Motor neuron (in vitro differentiated cells): ENCODE measurements at regions not wholly inside any gene's neighbourhood (a gene's known extent, or its start where the extent isn't known, plus 50 kb on each side); places are given as distances from the start of the nearest gene placed in this dataset.
A peak's percentile ranks its signal among the peaks of the same experiment; 100 is the strongest.

ENCODE experiments used
- ATAC-seq, 8 experiments: fragments of 200-7000 bp; cut with Tn5 transposase; replicated peaks in 6 of 8; 2 replicates each; pipeline ENCODE4 v1.8.0; 2021; ENCODE audit warnings: mild to moderate bottlenecking in 8 of 8, moderate library complexity in 8 of 8
- H3K27ac ChIP-seq, 2 donors: fragments of 250-450 bp; sonication (Bioruptor Pico); 2 replicates each; pipeline ENCODE4 v1.9.0; 2021; ENCODE audit warnings: antibody characterized with exemption in 2 of 2, mild to moderate bottlenecking in 2 of 2, moderate library complexity in 1 of 2
- H3K4me1 ChIP-seq, 2 donors: fragments of 250-450 bp; sonication (Bioruptor Pico); replicated peaks in 1 of 2; 2 replicates each; pipeline ENCODE4 v1.6.1; 2021; ENCODE audit warnings: antibody characterized with exemption in 2 of 2, mild to moderate bottlenecking in 2 of 2, moderate library complexity in 1 of 2
- H3K4me3 ChIP-seq, 5 donors: fragments of 250-450 bp; sonication (Bioruptor Pico); 2 replicates each; pipeline ENCODE4 v1.9.0; 2021; ENCODE audit warnings: antibody characterized with exemption in 5 of 5, mild to moderate bottlenecking in 5 of 5, moderate library complexity in 4 of 5
- WGBS, 10 experiments: fragments of 450-650 bp; shearing (Covaris generic); methylation state at CpG; one replicate each; pipeline ENCODE4 v1.0.0; 2022; 5-methylcytosine and 5-hydroxymethylcytosine counted together
- in situ Hi-C, 9 experiments: fragments of 400-800 bp; cut with MboI; loops; one replicate each; pipeline ENCODE4 v1.15.0; 2021; ENCODE audit warnings: low sequenced_read_pairs in 9 of 9, low pct_unique_long_range_greater_than_20kb in 2 of 9; ENCODE audit not compliant: unreplicated experiment in 9 of 9

DNA sequence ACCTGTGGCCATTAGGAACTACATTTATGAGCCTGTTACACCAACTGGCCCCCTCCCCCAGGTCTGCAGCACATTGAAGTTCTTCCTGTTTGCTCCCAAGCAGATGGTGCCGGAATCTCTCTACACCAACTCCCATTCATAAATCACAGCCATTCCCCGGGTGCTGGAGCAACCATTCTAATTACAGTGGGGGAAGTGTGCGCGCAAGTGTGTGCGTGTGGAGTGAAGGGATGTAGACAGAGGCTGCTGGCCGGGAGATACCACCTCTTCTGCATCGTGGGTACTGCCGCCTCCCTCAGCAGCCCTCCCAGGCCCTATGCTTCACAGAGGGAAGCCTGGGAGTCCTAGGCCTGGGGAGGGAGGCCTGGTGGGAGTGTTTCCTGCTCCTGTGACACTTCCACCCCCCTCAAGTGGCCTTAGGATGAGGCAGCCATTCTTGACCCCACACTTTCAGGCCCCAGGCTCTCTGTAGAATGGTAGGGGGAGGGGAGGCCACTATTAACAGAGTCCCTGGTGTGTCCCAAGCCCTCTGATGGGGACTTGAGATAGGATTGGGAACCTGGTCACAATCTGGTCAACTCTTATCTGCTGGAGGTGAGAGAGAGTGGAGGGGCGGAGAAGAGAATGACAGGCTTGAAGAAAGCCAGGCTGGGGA lies 69.1 kb downstream of the MAGEF1 start:
- H3K27ac ChIP-seq = peak overlapping the region; percentile 71 to 78
- 39 to 44% methylated on average over 5 to 6 of the region's 9 CpGs; no CpG with 5 or more reads in 8 of the 10 experiments for WGBS, 10 experiments
- in situ Hi-C loops = no loop called here

DNA sequence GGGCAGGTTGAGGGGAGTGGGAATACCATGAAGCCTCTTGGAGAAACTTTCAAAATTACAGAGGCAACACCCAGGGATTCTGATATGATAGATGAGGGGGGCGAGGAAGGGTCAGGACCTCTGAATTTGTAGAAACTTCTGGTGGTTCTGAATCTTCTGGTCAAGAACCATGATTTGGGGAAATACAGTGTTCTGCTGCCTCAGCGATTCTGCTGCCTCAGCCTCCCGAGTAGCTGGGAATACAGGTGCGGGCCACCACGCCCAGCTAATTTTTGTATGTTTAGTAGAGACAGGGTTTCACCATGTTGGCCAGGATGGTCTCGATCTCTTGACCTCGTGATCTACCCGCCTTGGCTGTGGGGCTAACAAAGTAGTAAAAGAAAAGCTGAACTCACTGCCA lies 70.4 kb downstream of the MAGEF1 start:
- H3K27ac ChIP-seq = no peak overlapping the region
- no peak overlapping the region for H3K4me3 ChIP-seq
- 56 to 100% (median 84%) methylated on average over 1 to 8 of the region's 8 CpGs; no CpG with 5 or more reads in 2 of the 10 experiments for WGBS, 10 experiments
- in situ Hi-C loops = no loop called here
- peaks cover 51 to 57% of the 10 kb centered on the region in 2 donors for H3K4me1 ChIP-seq
- no peak for ATAC-seq

More for the DNA sequence above, 69.1 kb downstream of the MAGEF1 start:
- peaks cover 55 to 58% of the 10 kb centered on the region in 2 donors for H3K4me1 ChIP-seq
- peak in 5 of 8 experiments; percentile 70 to 93 (median 76) for ATAC-seq
- no peak overlapping the region for H3K4me3 ChIP-seq

DNA sequence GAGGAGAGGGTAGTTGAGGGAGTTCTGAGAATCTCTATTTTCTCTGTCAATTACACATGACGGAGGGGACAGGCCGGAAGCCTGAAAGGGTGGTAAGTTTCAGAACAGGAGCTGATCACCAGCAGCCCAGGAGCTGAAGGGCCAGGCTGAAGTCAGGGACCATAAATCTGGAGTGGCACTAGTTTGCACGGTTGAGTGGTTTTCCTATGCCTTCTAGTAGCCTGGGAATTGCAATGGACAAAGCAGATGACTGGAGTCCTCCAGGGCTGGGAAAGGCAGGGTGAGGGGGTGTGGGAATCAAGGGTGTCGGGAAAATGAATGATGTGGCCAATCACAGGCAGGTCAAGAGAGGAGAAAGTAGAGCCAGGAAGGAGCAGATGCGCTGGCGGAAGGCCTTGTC lies 72.5 kb downstream of the MAGEF1 start:
- peak in 5 of 8 experiments; percentile 25 to 79 (median 72) for ATAC-seq
- in situ Hi-C loops = no loop called here
- Histone ChIP-seq H3K4me1 (peaks cover 61 to 66% of the 10 kb centered on the region in 2 donors), H3K4me3 (no peak overlapping the region), H3K27ac (peak overlapping the region in 1 of 2 donors; percentile 70)
- 20 to 92% (median 80%) methylated on average over 1 to 5 of the region's 6 CpGs; no CpG with 5 or more reads in 1 of the 10 experiments for WGBS, 10 experiments

- in situ Hi-C loops = no loop called here
- WGBS, 10 experiments = 83 to 100% (median 98%) methylated on average over 1 to 2 of the region's 2 CpGs
- Histone ChIP-seq H3K4me1 (peaks cover 59 to 70% of the 10 kb centered on the region in 2 donors), H3K27ac (no peak overlapping the region), H3K4me3 (no peak overlapping the region)
- no peak for ATAC-seq
Measured at GRCh38 chr3:184637705-184638104, 74.2 kb downstream of the MAGEF1 start.

GRCh38 chr3:184636741-184637316 lies 75.0 kb downstream of the MAGEF1 start:
- in situ Hi-C loops = no loop called here
- 0 to 100% (median 83%) methylated on average over 1 to 3 of the region's 3 CpGs; no CpG with 5 or more reads in 4 of the 10 experiments for WGBS, 10 experiments
- Histone ChIP-seq H3K4me3 (no peak overlapping the region), H3K27ac (no peak overlapping the region), H3K4me1 (peaks cover 54 to 64% of the 10 kb centered on the region in 2 donors)
- peak in 6 of 8 experiments; percentile 9 to 73 (median 28) for ATAC-seq

DNA sequence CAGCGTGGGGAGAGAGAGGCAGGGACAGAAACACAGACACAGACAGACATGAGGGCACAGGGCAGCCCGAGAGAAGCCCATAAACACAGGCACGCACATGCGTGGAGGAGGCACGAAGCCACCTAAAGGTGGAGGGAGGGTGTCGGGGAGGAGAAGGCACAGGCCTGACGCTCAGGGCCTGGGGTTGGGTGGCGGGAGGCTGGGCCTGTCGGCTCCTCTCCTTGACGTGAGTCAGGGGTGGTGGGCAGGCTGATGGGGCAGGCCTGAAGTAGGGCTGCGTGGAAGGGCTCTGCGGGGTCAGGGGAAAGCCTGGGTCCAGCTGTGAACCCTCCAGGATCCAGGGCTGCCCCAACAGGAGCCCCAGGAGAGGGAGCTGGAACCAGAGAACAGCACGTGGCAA lies 74.2 kb downstream of the EPHB3 start:
- ATAC-seq = no peak
- Histone ChIP-seq H3K4me1 (peaks cover 54 to 61% of the 10 kb centered on the region in 2 donors), H3K27ac (no peak overlapping the region), H3K4me3 (no peak overlapping the region)
- in situ Hi-C loops = no loop called here
- WGBS, 10 experiments = 37 to 100% (median 73%) methylated on average over 1 to 4 of the region's 13 CpGs; no CpG with 5 or more reads in 4 of the 10 experiments

DNA sequence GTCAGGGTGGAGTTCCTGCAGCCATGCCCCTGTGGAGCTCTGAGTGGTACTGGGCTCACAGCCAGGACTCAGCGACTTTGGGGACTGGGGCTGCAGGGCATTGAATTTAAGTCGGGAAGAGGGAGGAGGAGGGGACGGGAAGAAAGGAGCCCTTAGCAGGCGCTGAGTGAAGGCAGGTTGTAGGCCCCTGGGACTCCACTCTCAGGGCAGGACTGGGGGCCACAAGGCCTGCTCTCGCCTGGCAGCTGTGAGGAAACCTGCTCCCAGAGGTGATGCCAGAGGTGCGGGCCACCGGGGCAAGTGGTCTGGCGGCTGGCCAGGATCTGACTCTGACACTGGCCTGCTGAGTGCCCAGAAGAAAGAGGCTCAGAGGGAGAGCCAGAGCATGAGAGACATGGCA lies 73.5 kb downstream of the EPHB3 start:
- Histone ChIP-seq H3K27ac (no peak overlapping the region), H3K4me1 (peaks cover 54 to 58% of the 10 kb centered on the region in 2 donors), H3K4me3 (no peak overlapping the region)
- ATAC-seq = peak in 1 of 8 experiments; percentile 19
- 46 to 100% (median 75%) methylated on average over 1 to 4 of the region's 8 CpGs; no CpG with 5 or more reads in 4 of the 10 experiments for WGBS, 10 experiments
- in situ Hi-C loops = no loop called here

GRCh38 chr3:184633237-184633579 lies 71.6 kb downstream of the EPHB3 start:
- no peak overlapping the region for H3K4me3 ChIP-seq
- 0 to 10% (median 9%) methylated on average over 1 to 3 of the region's 5 CpGs; no CpG with 5 or more reads in 7 of the 10 experiments for WGBS, 10 experiments
- ATAC-seq = peak in 5 of 8 experiments; percentile 35 to 75 (median 71)
- in situ Hi-C loops = no loop called here
- peaks cover 57 to 60% of the 10 kb centered on the region in 2 donors for H3K4me1 ChIP-seq
- peak overlapping the region; percentile 61 to 76 for H3K27ac ChIP-seq

GRCh38 chr3:184632551-184633236 lies 71.1 kb downstream of the EPHB3 start:
- Histone ChIP-seq H3K27ac (peak overlapping the region; percentile 61 to 76), H3K4me1 (peaks cover 56 to 60% of the 10 kb centered on the region in 2 donors), H3K4me3 (no peak overlapping the region)
- WGBS, 10 experiments = 40 to 100% (median 65%) methylated on average over 1 to 6 of the region's 11 CpGs; no CpG with 5 or more reads in 2 of the 10 experiments
- in situ Hi-C loops = no loop called here
- ATAC-seq = peak in 7 of 8 experiments; percentile 20 to 67 (median 62)
